AG04449 (cell line): ENCODE measurements at regions not wholly inside any gene's neighbourhood (a gene's known extent, or its start where the extent isn't known, plus 50 kb on each side); places are given as distances from the start of the nearest gene placed in this dataset.

Source experiments
- CTCF ChIA-PET: fragments of 350-600 bp; formaldehyde crosslinking; extraction: SDS; loops from one replicate; lab custom pipeline; 2021; ENCODE audit warnings: antibody characterized with exemption; lab: Yijun Ruan, JAX
- POLR2A ChIA-PET: fragments of 400-600, 350-600 bp; formaldehyde crosslinking; extraction: SDS; loops from one replicate; lab custom pipeline; 2020; ENCODE audit warnings: antibody characterized with exemption, inconsistent platforms; lab: Yijun Ruan, JAX
- DNase-seq: peaks from one replicate; pipeline ENCODE4 v3.0.0-alpha.2; 2010; ENCODE audit warnings: low read depth, low spot score
- H3K4me3 ChIP-seq: 2 replicates; pipeline ENCODE4 v1.5.1; 2011; ENCODE audit warnings: low read depth, mild to moderate bottlenecking, control low read depth, low read length
- TF ChIP-seq, protein P1 (sequence below): IDR thresholded peaks from one replicate; pipeline ENCODE4 v1.5.1; 2011; ENCODE audit warnings: mild to moderate bottlenecking, moderate library complexity, low read length, control low read depth, inconsistent platforms; ENCODE audit not compliant: insufficient read depth; ENCODE audit errors: missing control alignments

DNA sequence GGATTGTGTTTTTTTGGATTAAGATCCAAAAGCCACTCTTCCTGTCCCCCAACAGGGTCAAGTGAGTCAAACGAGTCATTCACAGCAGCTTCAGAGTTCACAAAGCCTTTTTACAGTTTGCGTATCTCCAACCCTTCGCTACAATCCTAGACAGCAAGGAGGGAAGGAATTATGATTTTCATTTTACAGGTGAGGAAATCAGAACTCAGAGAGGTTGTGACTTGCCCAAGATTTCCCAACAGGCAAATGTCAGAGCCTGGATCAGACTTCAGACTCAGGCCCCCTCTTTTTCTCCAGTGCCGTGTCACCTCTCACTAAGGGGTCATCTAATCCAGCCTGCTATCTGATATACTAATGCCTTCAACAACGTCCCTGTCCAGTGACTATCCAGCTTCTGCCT is 72.1 kb upstream of the XPA start:
- DNase-seq = no peak
- CTCF ChIA-PET = no interaction called here
- TF ChIP-seq, protein P1, sequence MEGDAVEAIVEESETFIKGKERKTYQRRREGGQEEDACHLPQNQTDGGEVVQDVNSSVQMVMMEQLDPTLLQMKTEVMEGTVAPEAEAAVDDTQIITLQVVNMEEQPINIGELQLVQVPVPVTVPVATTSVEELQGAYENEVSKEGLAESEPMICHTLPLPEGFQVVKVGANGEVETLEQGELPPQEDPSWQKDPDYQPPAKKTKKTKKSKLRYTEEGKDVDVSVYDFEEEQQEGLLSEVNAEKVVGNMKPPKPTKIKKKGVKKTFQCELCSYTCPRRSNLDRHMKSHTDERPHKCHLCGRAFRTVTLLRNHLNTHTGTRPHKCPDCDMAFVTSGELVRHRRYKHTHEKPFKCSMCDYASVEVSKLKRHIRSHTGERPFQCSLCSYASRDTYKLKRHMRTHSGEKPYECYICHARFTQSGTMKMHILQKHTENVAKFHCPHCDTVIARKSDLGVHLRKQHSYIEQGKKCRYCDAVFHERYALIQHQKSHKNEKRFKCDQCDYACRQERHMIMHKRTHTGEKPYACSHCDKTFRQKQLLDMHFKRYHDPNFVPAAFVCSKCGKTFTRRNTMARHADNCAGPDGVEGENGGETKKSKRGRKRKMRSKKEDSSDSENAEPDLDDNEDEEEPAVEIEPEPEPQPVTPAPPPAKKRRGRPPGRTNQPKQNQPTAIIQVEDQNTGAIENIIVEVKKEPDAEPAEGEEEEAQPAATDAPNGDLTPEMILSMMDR = no peak
- no peak overlapping the region for H3K4me3 ChIP-seq
- POLR2A ChIA-PET = no interaction called here

DNA sequence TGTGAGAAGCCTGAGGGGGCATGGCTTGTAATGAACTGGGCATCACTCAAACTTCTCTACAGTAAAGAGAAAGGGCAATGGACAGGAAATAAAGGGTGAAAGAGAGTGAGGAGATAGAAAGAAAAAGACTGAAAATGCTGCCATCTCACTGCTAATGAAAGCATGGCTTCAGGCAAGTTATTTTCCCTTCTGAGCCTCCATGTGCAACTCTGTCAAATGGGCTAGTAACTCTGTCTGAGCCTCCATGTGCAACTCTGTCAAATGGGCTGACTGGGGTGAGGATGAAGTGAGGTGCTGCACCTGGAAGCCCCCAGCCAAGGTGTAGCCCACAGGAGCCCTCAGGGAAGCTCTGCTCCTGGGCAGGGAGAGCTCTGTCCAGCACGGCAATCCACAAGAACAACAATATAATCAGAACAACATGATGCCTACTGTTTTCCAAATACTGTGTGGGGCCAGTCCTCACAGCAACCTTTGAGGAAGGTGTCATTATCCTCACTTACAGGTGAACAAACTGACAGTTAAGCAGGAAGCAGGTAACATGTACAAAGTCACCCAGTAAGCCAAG is 73.8 kb upstream of the XPA start:
- POLR2A ChIA-PET = no interaction called here
- TF ChIP-seq, protein P1 = no peak
- H3K4me3 ChIP-seq = no peak overlapping the region
- CTCF ChIA-PET = no interaction called here
- DNase-seq = no peak

GRCh38 chr9:97771641-97772040 is 74.5 kb upstream of the XPA start:
- POLR2A ChIA-PET = no interaction called here
- no peak overlapping the region for H3K4me3 ChIP-seq
- no peak for DNase-seq
- CTCF ChIA-PET = no interaction called here
- TF ChIP-seq, protein P1 = no peak

DNA sequence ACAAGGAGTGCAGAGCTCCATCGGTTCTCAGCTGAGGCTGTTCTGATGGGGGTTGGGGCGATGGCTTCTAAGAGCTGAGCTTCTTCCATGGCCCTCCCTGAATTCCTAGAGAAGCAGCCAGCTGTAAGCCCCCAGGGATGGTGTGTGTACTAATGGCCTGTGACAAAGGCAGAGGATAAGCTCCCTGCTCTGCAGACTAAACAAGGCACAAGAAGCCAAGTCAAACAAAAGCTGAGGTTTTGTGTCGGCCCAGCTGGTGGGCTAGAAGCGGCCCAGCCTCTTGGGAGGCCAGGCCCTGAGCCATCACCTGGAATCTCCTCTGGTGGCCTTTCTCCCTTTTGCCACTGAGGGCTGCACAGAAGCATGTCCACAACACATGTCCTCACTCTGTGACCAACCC is 75.0 kb upstream of the XPA start:
- no peak for DNase-seq
- H3K4me3 ChIP-seq = no peak overlapping the region
- ChIA-PET CTCF (no interaction called here), POLR2A (no interaction called here)
- TF ChIP-seq, protein P1 = no peak

- CTCF ChIA-PET = no interaction called here
- DNase-seq = no peak
- TF ChIP-seq, protein P1 = no peak
- POLR2A ChIA-PET = no interaction called here
- no peak overlapping the region for H3K4me3 ChIP-seq
These were observed 76.0 kb upstream of the XPA start for GRCh38 chr9:97773091-97773490.

GRCh38 chr9:97773723-97774122 is 76.6 kb upstream of the XPA start:
- TF ChIP-seq, protein P1 = no peak
- ChIA-PET CTCF (no interaction called here), POLR2A (no interaction called here)
- no peak for DNase-seq
- H3K4me3 ChIP-seq = no peak overlapping the region
